Effector memory CD4-positive, alpha-beta T cell (primary cell): ENCODE measurements at regions not wholly inside any gene's neighbourhood (a gene's known extent, or its start where the extent isn't known, plus 50 kb on each side); places are given as distances from the start of the nearest gene placed in this dataset.

Experiments used
- DNase-seq, 3 donors: peaks; one replicate each; pipeline ENCODE4 v3.0.0-alpha.2; 2020
- H3K27ac ChIP-seq: 2 replicates; pipeline ENCODE4 v1.7.0; 2013; ENCODE audit warnings: mild to moderate bottlenecking, low read length, moderate library complexity; ENCODE audit not compliant: insufficient read depth, poor library complexity, severe bottlenecking
- H3K27me3 ChIP-seq: replicated peaks from 2 replicates; pipeline ENCODE4 v1.7.0; 2013; ENCODE audit warnings: mild to moderate bottlenecking, low read length; ENCODE audit not compliant: insufficient read depth, control insufficient read depth, poor library complexity, severe bottlenecking
- H3K36me3 ChIP-seq: 2 replicates; pipeline ENCODE4 v1.7.0; 2013; ENCODE audit warnings: mild to moderate bottlenecking, low read length, moderate library complexity; ENCODE audit not compliant: control insufficient read depth, insufficient read depth
- H3K4me1 ChIP-seq: 2 replicates; pipeline ENCODE4 v1.7.0; 2013; ENCODE audit warnings: low read length, mild to moderate bottlenecking; ENCODE audit not compliant: control insufficient read depth, insufficient read depth, poor library complexity, severe bottlenecking
- H3K4me3 ChIP-seq: 2 replicates; pipeline ENCODE4 v1.7.0; 2013; ENCODE audit warnings: low read length, low read depth, mild to moderate bottlenecking; ENCODE audit not compliant: insufficient read depth, poor library complexity, severe bottlenecking
- H3K9me3 ChIP-seq: 2 replicates; pipeline ENCODE4 v1.7.0; 2013; ENCODE audit warnings: mild to moderate bottlenecking, low read length, moderate library complexity; ENCODE audit not compliant: control insufficient read depth

DNA sequence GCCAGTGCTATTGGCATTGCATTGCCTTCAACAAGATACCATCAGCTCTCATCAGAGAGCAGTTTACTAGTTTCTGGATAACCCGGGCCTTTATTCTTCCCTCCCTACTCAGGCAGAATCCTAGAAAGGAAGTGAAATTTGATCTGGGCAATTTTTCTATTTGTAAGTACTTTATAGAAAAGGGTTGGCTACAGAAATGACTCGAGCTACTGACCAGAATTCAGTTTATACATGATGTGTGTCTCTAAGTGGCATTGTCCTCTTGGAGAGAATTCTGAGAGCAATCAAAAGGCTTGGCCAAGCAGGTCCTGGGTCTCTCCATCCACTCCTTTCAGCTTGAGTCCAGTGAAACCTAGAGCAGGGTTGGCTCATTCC lies 192.7 kb upstream of the LEF1 start:
- DNase-seq, result no peak
- Histone ChIP-seq H3K4me1 (peaks cover 26% of the 10 kb centered on the region), H3K4me3 (no peak overlapping the region), H3K9me3 (no peaks in the 10 kb centered on the region), H3K36me3 (no peaks in the 10 kb centered on the region), H3K27ac (no peak overlapping the region), H3K27me3 (no peaks in the 10 kb centered on the region)

GRCh38 chr4:108360754-108361445 lies 192.2 kb upstream of the LEF1 start:
- no peaks in the 10 kb centered on the region for H3K27me3 ChIP-seq
- H3K27ac ChIP-seq, result no peak overlapping the region
- no peak for DNase-seq
- H3K4me3 ChIP-seq, result no peak overlapping the region
- H3K9me3 ChIP-seq, result no peaks in the 10 kb centered on the region
- H3K36me3 ChIP-seq, result no peaks in the 10 kb centered on the region
- peaks cover 28% of the 10 kb centered on the region for H3K4me1 ChIP-seq

- DNase-seq, result no peak
- Histone ChIP-seq H3K4me1 (peaks cover 32% of the 10 kb centered on the region), H3K27ac (no peak overlapping the region), H3K27me3 (no peaks in the 10 kb centered on the region), H3K4me3 (no peak overlapping the region), H3K36me3 (no peaks in the 10 kb centered on the region), H3K9me3 (no peaks in the 10 kb centered on the region)
Observed at GRCh38 chr4:108359986-108360681, 191.4 kb upstream of the LEF1 start.

DNA sequence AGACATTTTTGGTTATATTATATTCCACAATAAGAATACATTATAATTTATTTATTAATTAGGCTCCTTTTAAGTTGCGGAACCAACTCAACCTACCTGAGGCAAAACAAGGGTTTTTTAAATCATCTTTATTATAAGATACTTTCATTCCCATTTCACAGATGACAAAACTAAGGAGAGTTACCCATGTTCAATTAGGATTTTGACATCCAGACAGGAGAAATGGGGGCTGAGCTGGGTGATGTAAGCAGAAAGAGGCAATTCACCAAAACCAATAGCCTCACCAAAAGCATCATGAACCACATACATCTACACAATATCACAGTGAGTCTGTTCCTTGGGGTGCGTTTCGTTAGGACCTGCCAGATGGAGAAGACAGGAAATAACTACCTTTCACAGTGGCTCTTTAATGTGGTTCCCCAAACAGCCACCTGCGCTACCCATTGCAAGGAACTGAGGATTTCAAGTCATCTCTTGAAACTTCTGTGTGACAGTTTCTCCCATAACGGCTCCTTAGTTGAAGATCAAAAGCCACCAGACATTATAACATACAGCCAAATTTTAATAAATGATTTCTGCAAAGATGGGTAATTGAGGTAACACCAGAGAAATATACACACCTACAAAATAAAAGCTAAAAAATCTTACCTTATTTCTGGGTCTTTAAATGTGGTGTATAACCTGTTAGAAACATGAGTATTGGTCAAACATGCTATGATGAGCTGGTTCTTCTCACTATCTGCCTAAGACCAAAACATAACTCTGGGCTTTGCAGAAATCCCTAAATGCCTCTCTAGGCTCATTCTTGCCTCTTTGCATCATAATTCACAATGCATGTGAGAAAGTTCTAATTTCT lies 190.6 kb upstream of the LEF1 start:
- Histone ChIP-seq H3K9me3 (no peaks in the 10 kb centered on the region), H3K4me1 (peaks cover 37% of the 10 kb centered on the region), H3K4me3 (no peak overlapping the region), H3K36me3 (no peaks in the 10 kb centered on the region), H3K27ac (no peak overlapping the region), H3K27me3 (no peaks in the 10 kb centered on the region)
- DNase-seq, result peak in 1 of 3 donors; percentile 31

GRCh38 chr4:108355902-108356535 lies 187.3 kb upstream of the LEF1 start:
- peaks cover 27% of the 10 kb centered on the region for H3K4me1 ChIP-seq
- H3K27me3 ChIP-seq, result no peaks in the 10 kb centered on the region
- DNase-seq, result no peak
- peak overlapping the region; percentile 67 for H3K27ac ChIP-seq
- H3K4me3 ChIP-seq, result no peak overlapping the region
- H3K36me3 ChIP-seq, result no peaks in the 10 kb centered on the region
- no peaks in the 10 kb centered on the region for H3K9me3 ChIP-seq

- peak overlapping the region; percentile 67 for H3K27ac ChIP-seq
Observed at GRCh38 chr4:108355186-108355901, 186.6 kb upstream of the LEF1 start.

GRCh38 chr4:108352664-108353308 lies 184.1 kb upstream of the LEF1 start:
- DNase-seq, result no peak
- H3K4me1 ChIP-seq, result peaks cover 11% of the 10 kb centered on the region
- no peaks in the 10 kb centered on the region for H3K36me3 ChIP-seq
- H3K4me3 ChIP-seq, result no peak overlapping the region
- no peak overlapping the region for H3K27ac ChIP-seq
- H3K27me3 ChIP-seq, result no peaks in the 10 kb centered on the region
- H3K9me3 ChIP-seq, result no peaks in the 10 kb centered on the region

More at GRCh38 chr4:108355186-108355901, 186.6 kb upstream of the LEF1 start:
- peaks cover 20% of the 10 kb centered on the region for H3K4me1 ChIP-seq
- no peaks in the 10 kb centered on the region for H3K36me3 ChIP-seq
- no peak overlapping the region for H3K4me3 ChIP-seq
- DNase-seq, result no peak
- H3K9me3 ChIP-seq, result no peaks in the 10 kb centered on the region
- no peaks in the 10 kb centered on the region for H3K27me3 ChIP-seq

DNA sequence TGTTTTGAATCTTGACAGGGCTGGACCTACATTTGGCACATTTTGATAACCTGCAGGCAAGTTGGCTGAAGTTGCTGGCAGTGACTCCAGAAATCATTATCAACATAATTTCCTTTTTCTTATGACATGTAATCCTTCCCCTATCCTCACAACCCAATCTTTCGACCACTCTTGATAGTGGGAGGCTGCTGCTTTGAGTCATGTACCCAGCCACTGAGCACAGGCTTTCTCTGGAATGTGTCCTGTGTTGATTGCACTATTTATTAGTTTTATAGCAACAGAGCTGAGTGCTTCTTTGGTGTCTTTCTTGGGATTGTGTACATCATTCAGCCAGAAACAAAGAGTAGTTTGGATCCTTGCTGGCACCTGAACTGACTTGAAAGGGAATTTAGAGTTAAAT lies 183.1 kb upstream of the LEF1 start:
- Histone ChIP-seq H3K36me3 (no peaks in the 10 kb centered on the region), H3K4me1 (peaks cover 12% of the 10 kb centered on the region), H3K4me3 (no peak overlapping the region), H3K27me3 (no peaks in the 10 kb centered on the region), H3K27ac (no peak overlapping the region), H3K9me3 (no peaks in the 10 kb centered on the region)
- DNase-seq, result no peak

DNA sequence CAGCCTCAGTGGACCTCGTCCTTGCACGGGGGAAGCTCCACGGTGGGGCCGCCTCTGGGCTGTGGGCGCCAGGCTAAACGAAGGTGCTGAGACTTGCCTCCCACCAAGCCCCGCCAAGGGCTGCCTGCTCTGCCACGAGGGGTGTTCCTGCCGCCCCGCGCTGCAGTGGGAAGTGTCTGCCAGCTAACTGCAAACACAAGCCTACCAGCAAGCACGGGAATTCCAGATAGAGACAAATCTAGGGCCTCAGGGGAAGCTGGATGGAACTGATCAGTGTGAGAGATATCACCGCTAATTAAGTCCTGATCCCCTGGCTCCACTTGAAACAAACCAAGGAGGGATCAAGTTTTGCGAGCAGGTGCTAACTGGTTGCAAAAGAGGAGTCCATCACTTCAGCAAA lies 181.6 kb upstream of the LEF1 start:
- DNase-seq, result no peak
- Histone ChIP-seq H3K4me1 (peaks cover 15% of the 10 kb centered on the region), H3K9me3 (no peaks in the 10 kb centered on the region), H3K4me3 (no peak overlapping the region), H3K27ac (no peak overlapping the region), H3K36me3 (no peaks in the 10 kb centered on the region), H3K27me3 (no peaks in the 10 kb centered on the region)
